Left lobe of liver (tissue), 2 donors: ENCODE measurements at regions not wholly inside any gene's neighbourhood (a gene's known extent, or its start where the extent isn't known, plus 50 kb on each side); places are given as distances from the start of the nearest gene placed in this dataset.
"Not testable (repeated sequence)": the region's sequence is repeated elsewhere in the genome, so short reads cannot be mapped to it uniquely, and the experiment has no call there.

Experiments used
- ATAC-seq: fragments of 200-7000 bp; cut with Tn5 transposase; one replicate; pipeline ENCODE4 v1.9.1; 2020; ENCODE audit warnings: mild to moderate bottlenecking, moderate library complexity
- DNase-seq: peaks from one replicate; pipeline ENCODE4 v3.0.0-alpha.2; 2020; ENCODE audit warnings: low spot score
- donor health status: DM: no; HTN: no; CAD: no; lungs with moderate emphysema.
- donor health status: DM: no; HTN: yes; CAD: no.

DNA sequence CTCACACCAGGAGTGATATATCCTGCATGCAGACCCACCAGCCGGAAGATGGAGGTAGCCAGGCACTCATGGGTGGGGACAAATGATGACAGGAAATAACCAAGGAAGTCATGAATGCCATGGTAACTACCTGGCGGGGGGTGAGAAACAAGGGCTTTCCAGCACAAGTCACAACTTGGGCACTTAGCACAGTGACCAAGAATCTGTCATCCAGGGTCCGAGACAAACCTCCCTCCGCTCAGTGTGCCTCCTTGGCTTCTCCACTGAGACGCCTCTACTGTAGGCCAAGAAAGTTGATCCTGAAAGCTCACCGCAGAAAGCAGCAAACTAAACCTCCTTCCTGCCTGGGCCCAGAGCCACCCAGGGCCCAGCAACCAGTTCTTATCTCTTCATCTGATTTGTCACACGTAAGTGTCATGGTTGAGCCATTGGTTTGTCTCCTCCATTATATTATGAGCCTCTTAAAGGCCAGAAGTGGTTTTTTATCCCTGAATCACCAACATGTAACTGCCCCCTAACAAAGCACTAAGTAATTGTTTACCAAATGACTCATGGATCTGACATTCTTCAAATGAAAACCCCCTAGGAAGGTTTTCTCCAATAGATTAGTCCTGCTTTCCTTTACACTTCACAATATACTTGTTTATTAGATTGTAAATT lies 84.3 kb upstream of the TAB2 start:
- no peak for ATAC-seq

GRCh38 chr6:149234051-149234962 lies 83.2 kb upstream of the TAB2 start:
- ATAC-seq (no peak), DNase-seq (no peak)

More for the DNA sequence above, 84.3 kb upstream of the TAB2 start:
- no peak for DNase-seq

- ATAC-seq (peak; percentile 48), DNase-seq (no peak)
Measured at GRCh38 chr6:149235130-149235561, 82.4 kb upstream of the TAB2 start.

DNA sequence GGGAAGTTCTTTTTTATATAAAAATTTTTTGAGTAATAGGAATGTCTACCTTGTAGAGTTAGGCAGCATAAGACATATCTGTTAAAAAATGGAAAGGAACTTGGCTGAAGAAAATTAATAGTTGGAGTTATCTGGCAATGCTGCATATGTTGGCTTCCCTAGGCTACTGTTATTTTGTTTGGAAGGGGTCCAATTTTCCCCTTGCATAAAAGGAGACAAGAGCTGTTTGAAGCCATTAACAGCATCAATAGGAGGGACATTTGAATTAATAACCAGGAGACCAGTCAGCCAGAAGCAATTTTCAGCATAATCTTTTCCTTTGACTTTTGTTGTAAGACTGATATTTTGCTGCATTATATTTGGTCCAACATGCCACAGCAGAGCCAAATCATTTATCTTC lies 80.9 kb upstream of the TAB2 start:
- ATAC-seq (no peak), DNase-seq (no peak)

GRCh38 chr6:149237464-149237863 lies 80.0 kb upstream of the TAB2 start:
- ATAC-seq (no peak), DNase-seq (no peak)

DNA sequence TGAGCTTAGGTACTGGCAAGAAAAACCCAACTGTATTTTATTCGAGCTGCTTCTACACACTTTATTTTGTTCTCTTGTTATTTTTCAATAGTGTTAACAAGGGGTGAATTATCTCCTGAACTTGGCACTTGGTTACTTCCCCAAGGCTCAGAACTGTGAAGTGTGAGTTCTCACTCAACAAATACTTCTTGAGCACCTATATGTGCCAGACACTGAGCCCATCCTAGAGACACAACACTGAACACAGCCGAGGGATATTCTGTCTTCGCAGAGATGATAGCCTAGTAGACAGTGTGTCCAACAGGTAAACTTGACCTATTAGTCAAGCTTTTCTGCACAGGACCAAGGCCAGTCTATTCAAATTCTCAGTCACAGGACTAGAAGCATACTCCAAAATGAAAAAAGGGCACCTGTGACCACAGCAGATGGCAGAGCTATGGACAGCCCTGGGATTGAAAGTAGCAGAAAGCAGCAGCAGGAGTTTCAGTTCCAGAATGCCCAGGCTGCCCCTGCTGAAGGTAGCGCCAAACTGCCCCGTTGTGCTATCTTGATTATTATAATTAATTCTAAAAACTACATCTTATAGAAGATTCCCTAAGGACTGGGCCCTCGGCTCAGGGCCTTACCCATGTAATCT lies 77.8 kb upstream of the TAB2 start:
- ATAC-seq (no peak), DNase-seq (no peak)

- ATAC-seq: no peak
- no peak for DNase-seq
Measured at GRCh38 chr6:149242883-149243282, 74.6 kb upstream of the TAB2 start.

GRCh38 chr6:149244105-149244504 lies 73.4 kb upstream of the TAB2 start:
- DNase-seq (no peak), ATAC-seq (no peak)

- DNase-seq (no peak), ATAC-seq (peak; percentile 39)
Measured at GRCh38 chr6:149246691-149247384, 70.7 kb upstream of the TAB2 start.

GRCh38 chr6:149247385-149247763 lies 70.1 kb upstream of the TAB2 start:
- no peak for DNase-seq

DNA sequence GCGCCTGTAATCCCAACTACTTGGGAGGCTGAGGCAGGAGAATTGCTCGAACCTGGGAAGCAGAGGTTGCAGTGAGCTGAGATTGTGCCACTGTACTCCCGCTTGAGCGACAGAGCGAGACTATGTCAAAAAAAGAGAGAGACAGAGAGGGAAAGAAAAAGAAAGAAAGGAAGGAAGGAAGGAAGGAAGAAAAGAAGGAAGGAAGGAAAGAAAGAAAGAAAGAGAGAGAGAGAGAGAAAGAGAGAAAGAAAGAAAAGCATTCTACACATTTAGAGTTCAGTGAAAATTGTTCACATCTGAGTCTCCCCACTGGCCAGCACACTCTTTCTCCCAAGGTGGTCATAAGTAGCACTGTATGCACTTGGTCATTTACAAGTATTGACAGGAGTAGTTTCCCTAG lies 69.2 kb upstream of the TAB2 start:
- ATAC-seq, DNase-seq: not testable (repeated sequence)

More at GRCh38 chr6:149247385-149247763, 70.1 kb upstream of the TAB2 start:
- ATAC-seq: no peak

DNA sequence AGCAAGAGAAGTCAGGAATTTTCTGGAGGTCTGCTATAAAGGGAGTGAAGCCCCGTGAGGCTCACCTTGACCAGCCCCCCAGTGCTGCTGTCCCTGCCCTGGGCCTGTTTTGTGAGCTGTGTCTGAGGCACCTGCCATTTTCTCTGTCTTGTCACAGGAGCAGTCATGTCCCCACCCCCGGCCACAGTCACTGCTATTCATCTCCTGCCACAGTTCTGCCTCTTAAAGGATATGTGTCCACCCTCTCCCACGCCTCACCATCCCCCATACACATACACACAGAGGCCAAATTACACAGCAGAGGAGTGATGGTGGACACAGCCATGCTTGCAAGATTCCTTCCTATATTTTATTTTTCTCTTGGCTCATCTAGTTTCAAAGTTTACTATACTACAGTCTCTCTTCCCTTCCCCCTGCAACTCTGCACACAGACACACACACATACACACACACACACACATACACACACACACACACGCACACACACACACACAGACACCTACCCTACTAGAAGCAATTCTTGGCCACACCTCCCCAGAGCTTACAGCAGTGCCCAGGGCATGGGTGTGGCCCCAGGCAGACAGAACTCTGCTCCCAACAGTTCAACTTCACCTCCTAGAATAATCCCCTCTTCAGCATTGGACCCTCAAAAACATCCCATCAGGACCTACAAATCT lies 68.7 kb upstream of the TAB2 start:
- ATAC-seq (peak; percentile 36), DNase-seq (no peak)

GRCh38 chr6:149249370-149250357 lies 67.8 kb upstream of the TAB2 start:
- DNase-seq (no peak), ATAC-seq (no peak)

- no peak for ATAC-seq
- DNase-seq: no peak
Measured at GRCh38 chr6:149250951-149251350, 66.6 kb upstream of the TAB2 start.

DNA sequence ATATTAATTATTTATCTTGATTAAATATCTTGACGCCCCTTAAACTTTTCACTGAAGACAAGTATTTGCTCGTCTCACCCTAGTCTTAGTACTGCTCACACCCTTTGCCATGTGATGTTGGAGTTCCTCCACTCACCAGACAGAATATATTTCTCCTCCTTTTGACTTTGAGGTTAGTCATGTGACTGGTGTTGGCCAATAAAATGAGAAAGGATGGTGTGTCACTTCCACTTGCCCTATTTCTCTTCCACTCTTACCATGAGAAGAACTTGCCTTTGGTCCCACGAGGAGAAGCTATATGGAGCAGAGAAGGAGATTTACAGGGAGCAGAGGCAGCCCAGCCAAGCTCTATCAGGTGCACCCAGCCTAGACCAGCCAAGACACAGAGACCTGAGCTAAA lies 64.9 kb upstream of the TAB2 start:
- no peak for DNase-seq
- no peak for ATAC-seq

GRCh38 chr6:149254253-149254652 lies 63.3 kb upstream of the TAB2 start:
- no peak for ATAC-seq
- DNase-seq: no peak

DNA sequence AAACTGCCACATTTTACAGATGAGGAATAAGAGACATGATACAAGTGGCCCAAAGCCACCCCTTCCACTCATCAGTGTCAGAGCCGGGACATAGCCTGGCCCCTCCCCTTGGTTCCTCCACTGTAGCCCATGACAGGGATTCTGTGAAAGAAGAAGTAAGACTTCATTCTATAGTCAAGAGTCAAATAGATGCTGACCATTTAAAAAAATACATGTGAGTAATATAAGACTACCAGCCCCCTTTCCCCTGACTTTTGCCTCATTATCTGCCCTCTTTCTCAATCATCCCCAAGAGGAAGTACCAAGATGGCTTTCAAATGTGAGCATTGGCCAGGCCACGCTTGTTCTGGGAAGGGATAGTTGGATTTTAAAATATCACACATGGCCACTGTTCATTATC lies 57.8 kb upstream of the TAB2 start:
- no peak for DNase-seq
- ATAC-seq: peak; percentile 59

DNA sequence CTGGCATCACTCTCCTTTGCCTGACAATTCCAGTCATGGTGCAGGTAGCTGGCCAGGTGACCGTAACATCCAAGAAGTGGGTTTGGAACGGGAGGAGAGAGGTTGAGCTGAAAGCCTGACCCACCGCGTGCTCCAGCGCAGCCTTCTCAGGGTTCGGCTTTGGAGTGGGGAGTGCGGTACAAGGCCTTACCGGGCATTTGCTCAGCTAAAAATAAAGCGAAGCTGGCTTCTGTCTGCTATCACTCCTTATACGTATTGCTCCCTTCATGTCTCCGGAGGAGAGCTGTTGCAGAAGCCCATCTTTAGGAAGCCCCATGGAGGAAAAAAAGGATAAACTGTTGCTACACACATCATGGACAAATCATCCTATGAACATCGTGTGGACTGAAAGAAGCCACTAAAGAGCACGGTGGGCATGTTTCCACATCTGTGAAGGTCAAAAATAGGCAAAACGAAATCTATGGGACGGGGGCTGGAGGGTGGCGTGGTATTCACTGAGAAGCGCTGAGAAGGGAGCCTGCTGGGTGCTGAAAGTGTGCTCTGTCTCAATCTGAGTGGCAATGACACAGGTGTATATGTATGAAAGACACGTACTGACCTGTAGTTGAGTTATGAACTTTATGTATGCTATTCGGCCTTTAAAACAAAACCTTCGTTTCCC lies 57.2 kb upstream of the TAB2 start:
- ATAC-seq (no peak), DNase-seq (no peak)
